SH-SY5Y (cell line): ENCODE measurements at regions not wholly inside any gene's neighbourhood (a gene's known extent, or its start where the extent isn't known, plus 50 kb on each side); places are given as distances from the start of the nearest gene placed in this dataset.

Experiments used
- GATA2 ChIP-seq: IDR thresholded peaks from 2 replicates; pipeline ENCODE4 v1.6.1; 2011; ENCODE audit warnings: mild to moderate bottlenecking, low read depth, low read length
- GATA3 ChIP-seq: IDR thresholded peaks from 2 replicates; pipeline ENCODE4 v1.6.1; 2011; ENCODE audit warnings: low read depth, mild to moderate bottlenecking, low read length, moderate library complexity

- TF ChIP-seq GATA2, result no peak
- no peak for TF ChIP-seq GATA3
These were observed 85.0 kb upstream of the MAN2A1 start for GRCh38 chr5:109604758-109605157.
